B cell (primary cell): ENCODE measurements at regions not wholly inside any gene's neighbourhood (a gene's known extent, or its start where the extent isn't known, plus 50 kb on each side); places are given as distances from the start of the nearest gene placed in this dataset.

Source experiments
- EZH2 ChIP-seq: IDR thresholded peaks from 2 replicates; pipeline ENCODE4 v1.6.1; 2012; ENCODE audit warnings: borderline replicate concordance, low read depth, mild to moderate bottlenecking, moderate library complexity, low read length; ENCODE audit not compliant: insufficient read depth, poor library complexity, severe bottlenecking
- TF ChIP-seq, protein P1 (sequence below): fragments of 200-600 bp; IDR thresholded peaks from one replicate; pipeline ENCODE4 v1.8.0; 2022; ENCODE audit warnings: antibody characterized with exemption, mild to moderate bottlenecking

DNA sequence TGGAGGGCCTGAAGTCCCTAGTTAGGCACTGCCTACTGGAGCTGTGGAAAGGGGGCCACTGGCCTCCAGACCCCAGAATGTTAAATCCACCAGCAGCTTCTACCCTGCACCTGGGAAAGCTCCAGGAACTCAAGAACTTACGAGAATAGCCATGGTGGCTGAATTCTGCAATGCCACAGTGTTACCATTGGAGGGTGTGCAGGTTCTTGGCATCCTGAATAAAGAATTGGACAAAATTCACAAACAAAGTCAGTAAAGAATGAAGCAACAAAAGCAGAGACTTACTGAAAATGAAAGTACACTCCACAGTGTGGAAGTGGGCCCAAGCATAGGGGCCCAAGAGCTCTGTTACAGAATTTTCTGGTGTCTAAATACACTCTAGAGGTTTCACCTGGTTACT, 107.0 kb downstream of the PRDM9 start:
- TF ChIP-seq, protein P1, sequence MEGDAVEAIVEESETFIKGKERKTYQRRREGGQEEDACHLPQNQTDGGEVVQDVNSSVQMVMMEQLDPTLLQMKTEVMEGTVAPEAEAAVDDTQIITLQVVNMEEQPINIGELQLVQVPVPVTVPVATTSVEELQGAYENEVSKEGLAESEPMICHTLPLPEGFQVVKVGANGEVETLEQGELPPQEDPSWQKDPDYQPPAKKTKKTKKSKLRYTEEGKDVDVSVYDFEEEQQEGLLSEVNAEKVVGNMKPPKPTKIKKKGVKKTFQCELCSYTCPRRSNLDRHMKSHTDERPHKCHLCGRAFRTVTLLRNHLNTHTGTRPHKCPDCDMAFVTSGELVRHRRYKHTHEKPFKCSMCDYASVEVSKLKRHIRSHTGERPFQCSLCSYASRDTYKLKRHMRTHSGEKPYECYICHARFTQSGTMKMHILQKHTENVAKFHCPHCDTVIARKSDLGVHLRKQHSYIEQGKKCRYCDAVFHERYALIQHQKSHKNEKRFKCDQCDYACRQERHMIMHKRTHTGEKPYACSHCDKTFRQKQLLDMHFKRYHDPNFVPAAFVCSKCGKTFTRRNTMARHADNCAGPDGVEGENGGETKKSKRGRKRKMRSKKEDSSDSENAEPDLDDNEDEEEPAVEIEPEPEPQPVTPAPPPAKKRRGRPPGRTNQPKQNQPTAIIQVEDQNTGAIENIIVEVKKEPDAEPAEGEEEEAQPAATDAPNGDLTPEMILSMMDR, result no peak
- TF ChIP-seq EZH2, result no peak
